ENCODE measurements at regions not wholly inside any gene's neighbourhood (a gene's known extent, or its start where the extent isn't known, plus 50 kb on each side); places are given as distances from the start of the nearest gene placed in this dataset.

DNA sequence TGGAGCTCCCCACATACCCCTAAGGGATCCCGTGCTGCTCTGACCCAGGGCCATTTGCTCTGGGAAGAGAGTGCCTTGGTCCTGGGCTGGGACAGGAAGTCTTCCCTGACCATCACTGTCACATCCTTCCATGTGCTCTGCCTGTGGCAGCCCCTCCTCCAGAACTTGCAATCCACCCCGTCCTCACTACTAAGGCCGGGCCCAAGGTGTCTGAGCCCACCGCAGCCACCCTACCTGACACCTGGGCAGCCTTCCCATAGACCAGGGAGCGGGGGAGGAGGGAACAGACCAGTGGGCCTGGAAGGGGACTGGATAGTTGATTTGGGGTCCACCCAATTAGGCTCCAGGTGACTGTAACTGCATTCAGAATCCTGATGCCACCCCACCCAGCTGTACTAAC, 117.5 kb upstream of the CRHR1 start:
- ATAC-seq (no peak), DNase-seq (ENCODE audit: low read depth, low spot score) (no peak)
- in situ Hi-C loops (cut with HindIII; ENCODE audit: low pct_unique_long_range_greater_than_20kb, low sequenced_read_pairs), result no loop called here
- Histone ChIP-seq H3K4me1 (ENCODE audit: control insufficient read depth, insufficient read depth, low read length) (no peaks in the 10 kb centered on the region), H3K36me3 (ENCODE audit: control insufficient read depth, insufficient read depth, low read length) (no peaks in the 10 kb centered on the region), H3K4me3 (ENCODE audit: low read depth in 2 of 2, low read length in 2 of 2) (no peak overlapping the region), H3K27me3 (ENCODE audit: control insufficient read depth, insufficient read depth, low read length) (no peaks in the 10 kb centered on the region), H3K9me3 (ENCODE audit: control insufficient read depth, insufficient read depth, low read depth, low read length) (no peaks in the 10 kb centered on the region), H3K27ac (ENCODE audit: low read length) (no peak overlapping the region)
- no peak for TF ChIP-seq SIN3A (IDR thresholded peaks at IDR 0.05; ENCODE audit: borderline replicate concordance, insufficient read depth, low read depth, low read length)
- no peak for TF ChIP-seq POLR2AphosphoS5 (IDR thresholded peaks at IDR 0.05; ENCODE audit: low read depth, low read length)
- TF ChIP-seq, protein P1, sequence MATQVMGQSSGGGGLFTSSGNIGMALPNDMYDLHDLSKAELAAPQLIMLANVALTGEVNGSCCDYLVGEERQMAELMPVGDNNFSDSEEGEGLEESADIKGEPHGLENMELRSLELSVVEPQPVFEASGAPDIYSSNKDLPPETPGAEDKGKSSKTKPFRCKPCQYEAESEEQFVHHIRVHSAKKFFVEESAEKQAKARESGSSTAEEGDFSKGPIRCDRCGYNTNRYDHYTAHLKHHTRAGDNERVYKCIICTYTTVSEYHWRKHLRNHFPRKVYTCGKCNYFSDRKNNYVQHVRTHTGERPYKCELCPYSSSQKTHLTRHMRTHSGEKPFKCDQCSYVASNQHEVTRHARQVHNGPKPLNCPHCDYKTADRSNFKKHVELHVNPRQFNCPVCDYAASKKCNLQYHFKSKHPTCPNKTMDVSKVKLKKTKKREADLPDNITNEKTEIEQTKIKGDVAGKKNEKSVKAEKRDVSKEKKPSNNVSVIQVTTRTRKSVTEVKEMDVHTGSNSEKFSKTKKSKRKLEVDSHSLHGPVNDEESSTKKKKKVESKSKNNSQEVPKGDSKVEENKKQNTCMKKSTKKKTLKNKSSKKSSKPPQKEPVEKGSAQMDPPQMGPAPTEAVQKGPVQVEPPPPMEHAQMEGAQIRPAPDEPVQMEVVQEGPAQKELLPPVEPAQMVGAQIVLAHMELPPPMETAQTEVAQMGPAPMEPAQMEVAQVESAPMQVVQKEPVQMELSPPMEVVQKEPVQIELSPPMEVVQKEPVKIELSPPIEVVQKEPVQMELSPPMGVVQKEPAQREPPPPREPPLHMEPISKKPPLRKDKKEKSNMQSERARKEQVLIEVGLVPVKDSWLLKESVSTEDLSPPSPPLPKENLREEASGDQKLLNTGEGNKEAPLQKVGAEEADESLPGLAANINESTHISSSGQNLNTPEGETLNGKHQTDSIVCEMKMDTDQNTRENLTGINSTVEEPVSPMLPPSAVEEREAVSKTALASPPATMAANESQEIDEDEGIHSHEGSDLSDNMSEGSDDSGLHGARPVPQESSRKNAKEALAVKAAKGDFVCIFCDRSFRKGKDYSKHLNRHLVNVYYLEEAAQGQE (IDR thresholded peaks at IDR 0.05; ENCODE audit: insufficient read depth in 1 of 2, low read depth in 2 of 2, low read length in 1 of 2), result no peak
- TF ChIP-seq TCF7L2 (IDR thresholded peaks at IDR 0.05; ENCODE audit: low read depth, low read length), result no peak
- TF ChIP-seq, protein P2, sequence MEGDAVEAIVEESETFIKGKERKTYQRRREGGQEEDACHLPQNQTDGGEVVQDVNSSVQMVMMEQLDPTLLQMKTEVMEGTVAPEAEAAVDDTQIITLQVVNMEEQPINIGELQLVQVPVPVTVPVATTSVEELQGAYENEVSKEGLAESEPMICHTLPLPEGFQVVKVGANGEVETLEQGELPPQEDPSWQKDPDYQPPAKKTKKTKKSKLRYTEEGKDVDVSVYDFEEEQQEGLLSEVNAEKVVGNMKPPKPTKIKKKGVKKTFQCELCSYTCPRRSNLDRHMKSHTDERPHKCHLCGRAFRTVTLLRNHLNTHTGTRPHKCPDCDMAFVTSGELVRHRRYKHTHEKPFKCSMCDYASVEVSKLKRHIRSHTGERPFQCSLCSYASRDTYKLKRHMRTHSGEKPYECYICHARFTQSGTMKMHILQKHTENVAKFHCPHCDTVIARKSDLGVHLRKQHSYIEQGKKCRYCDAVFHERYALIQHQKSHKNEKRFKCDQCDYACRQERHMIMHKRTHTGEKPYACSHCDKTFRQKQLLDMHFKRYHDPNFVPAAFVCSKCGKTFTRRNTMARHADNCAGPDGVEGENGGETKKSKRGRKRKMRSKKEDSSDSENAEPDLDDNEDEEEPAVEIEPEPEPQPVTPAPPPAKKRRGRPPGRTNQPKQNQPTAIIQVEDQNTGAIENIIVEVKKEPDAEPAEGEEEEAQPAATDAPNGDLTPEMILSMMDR (IDR thresholded peaks at IDR 0.05), result no peak
- ChIA-PET POLR2A (no interaction called here), CTCF (no interaction called here)
- BruUV-seq (replicated peaks), result no TSS peak
- intact Hi-C loops (cut with micrococcal nuclease; ENCODE audit: unreplicated experiment), result no loop called here

DNA sequence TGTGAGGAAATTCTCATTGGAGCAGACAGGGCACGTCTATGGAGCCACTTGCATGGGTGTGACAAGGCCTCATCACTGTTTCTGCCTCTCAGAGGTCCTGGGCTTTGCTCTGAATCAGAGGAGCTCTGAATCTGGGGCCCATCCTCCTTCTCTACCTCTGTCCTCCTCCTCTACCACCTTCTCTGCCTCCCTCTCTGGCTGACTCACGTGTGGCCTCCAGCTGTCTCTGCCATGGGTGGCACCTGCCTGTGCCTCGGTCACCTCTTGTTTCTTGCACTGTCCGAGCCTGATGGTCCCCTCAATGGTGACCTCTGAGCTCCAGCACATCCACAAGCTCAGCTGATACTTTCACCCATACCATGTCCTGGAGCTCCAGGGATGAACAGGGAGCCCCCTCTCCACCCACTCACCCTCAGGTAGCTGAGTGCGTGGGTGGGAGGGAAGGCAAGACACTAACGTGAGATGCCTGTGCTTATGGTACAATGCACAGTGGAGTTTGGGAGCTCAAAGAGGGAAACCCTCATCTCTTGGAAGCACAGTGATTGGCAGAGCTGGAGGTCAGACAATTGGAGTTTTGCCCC, 116.4 kb upstream of the CRHR1 start:
- H3K27me3 ChIP-seq (ENCODE audit: control insufficient read depth, insufficient read depth, low read length), result no peaks in the 10 kb centered on the region

More for the DNA sequence above, 116.4 kb upstream of the CRHR1 start:
- no peak for DNase-seq (ENCODE audit: low read depth, low spot score)
- POLR2A ChIA-PET, result no interaction called here
- H3K4me1 ChIP-seq (ENCODE audit: control insufficient read depth, insufficient read depth, low read length), result no peaks in the 10 kb centered on the region
- no peak overlapping the region for H3K27ac ChIP-seq (ENCODE audit: low read length)
- H3K36me3 ChIP-seq (ENCODE audit: control insufficient read depth, insufficient read depth, low read length), result no peaks in the 10 kb centered on the region
- no TSS peak for BruUV-seq (replicated peaks)
- intact Hi-C loops (cut with micrococcal nuclease; ENCODE audit: unreplicated experiment), result no loop called here
- TF ChIP-seq POLR2AphosphoS5 (IDR thresholded peaks at IDR 0.05; ENCODE audit: low read depth, low read length) (no peak), SIN3A (IDR thresholded peaks at IDR 0.05; ENCODE audit: borderline replicate concordance, insufficient read depth, low read depth, low read length) (no peak), TCF7L2 (IDR thresholded peaks at IDR 0.05; ENCODE audit: low read depth, low read length) (no peak)
- TF ChIP-seq, protein P2 (IDR thresholded peaks at IDR 0.05), result no peak
- TF ChIP-seq, protein P1 (IDR thresholded peaks at IDR 0.05; ENCODE audit: insufficient read depth in 1 of 2, low read depth in 2 of 2, low read length in 1 of 2), result no peak
- ATAC-seq, result no peak
- in situ Hi-C loops (cut with HindIII; ENCODE audit: low pct_unique_long_range_greater_than_20kb, low sequenced_read_pairs), result no loop called here
- CTCF ChIA-PET, result no interaction called here
- no peaks in the 10 kb centered on the region for H3K9me3 ChIP-seq (ENCODE audit: control insufficient read depth, insufficient read depth, low read depth, low read length)
- no peak overlapping the region for H3K4me3 ChIP-seq (ENCODE audit: low read depth in 2 of 2, low read length in 2 of 2)

All from Panc1 (cell line).